Ectodermal cell (in vitro differentiated cells): ENCODE measurements at regions not wholly inside any gene's neighbourhood (a gene's known extent, or its start where the extent isn't known, plus 50 kb on each side); places are given as distances from the start of the nearest gene placed in this dataset.

Experiments used
- H3K27ac ChIP-seq: 2 replicates; pipeline ENCODE4 v1.7.0; 2013; ENCODE audit warnings: mild to moderate bottlenecking, low read depth, low read length; ENCODE audit not compliant: insufficient read depth, poor library complexity, severe bottlenecking
- H3K27me3 ChIP-seq: 2 replicates; pipeline ENCODE4 v1.7.0; 2013; ENCODE audit warnings: mild to moderate bottlenecking, low read length; ENCODE audit not compliant: insufficient read depth, control insufficient read depth, poor library complexity, severe bottlenecking
- H3K36me3 ChIP-seq: one replicate; pipeline ENCODE4 v1.7.0; 2013; ENCODE audit warnings: low read length; ENCODE audit not compliant: control insufficient read depth, insufficient read depth
- H3K4me1 ChIP-seq: one replicate; pipeline ENCODE4 v1.7.0; 2013; ENCODE audit warnings: low read length; ENCODE audit not compliant: control insufficient read depth, insufficient read depth
- H3K4me3 ChIP-seq: 2 replicates; pipeline ENCODE4 v1.7.0; 2013; ENCODE audit warnings: low read depth, low read length, control low read depth; ENCODE audit not compliant: insufficient read depth
- H3K9me3 ChIP-seq: 2 replicates; pipeline ENCODE4 v1.7.0; 2013; ENCODE audit warnings: mild to moderate bottlenecking, low read length, moderate library complexity; ENCODE audit not compliant: control insufficient read depth
- WGBS, 2 experiments: methylation state at CpG; one replicate each; pipeline ENCODE4 v1.1.7; 2013; ENCODE audit warnings: missing lambda C conversion rate in 2 of 2; 5-methylcytosine and 5-hydroxymethylcytosine counted together

DNA sequence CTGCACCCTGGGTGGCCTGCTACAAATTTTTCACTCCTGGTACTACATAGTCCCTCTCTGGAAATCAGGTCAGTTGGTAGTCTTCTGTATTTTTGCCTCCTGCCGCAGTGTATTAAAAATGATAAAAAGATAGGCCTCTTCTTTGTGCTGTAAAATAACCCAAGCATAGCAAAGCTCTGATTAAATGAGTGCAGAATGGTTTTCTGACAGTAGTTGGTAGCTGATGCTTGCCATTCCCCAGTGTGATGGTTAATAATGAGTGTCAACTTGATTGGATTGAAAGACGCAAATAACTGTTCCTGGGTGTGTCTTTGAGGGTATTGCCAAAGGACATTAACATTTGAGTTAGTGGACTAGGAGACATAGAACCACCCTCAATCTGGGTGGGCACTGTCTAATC lies 264.4 kb upstream of the ZNF717 start:
- WGBS, 2 experiments = 94 to 97% methylated on average over 2 of the region's 2 CpGs

DNA sequence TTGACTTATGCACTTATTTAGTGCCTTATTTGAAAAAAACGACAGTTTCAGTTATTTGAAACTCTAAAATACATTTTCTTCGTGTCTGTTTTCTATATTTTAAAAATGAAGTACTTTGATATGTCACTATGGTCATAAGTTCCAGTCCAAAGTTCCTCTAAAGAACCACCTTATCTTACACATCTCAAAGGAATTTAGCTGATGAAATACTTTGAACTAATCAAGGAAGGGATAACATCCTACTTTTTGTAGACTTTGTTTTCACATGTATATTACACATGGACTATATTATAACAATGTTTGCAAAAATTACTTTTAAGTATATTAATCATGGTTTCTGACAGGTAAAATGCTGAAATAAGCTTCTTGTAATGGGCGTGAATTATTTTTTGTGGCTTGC lies 265.8 kb upstream of the ZNF717 start:
- H3K27ac ChIP-seq = no peak overlapping the region
- H3K4me3 ChIP-seq = no peak overlapping the region
- no peaks in the 10 kb centered on the region for H3K36me3 ChIP-seq
- no peaks in the 10 kb centered on the region for H3K4me1 ChIP-seq
- 94% methylated on average over 2 of the region's 3 CpGs; no CpG with 5 or more reads in 1 of the 2 experiments for WGBS, 2 experiments
- H3K9me3 ChIP-seq = no peaks in the 10 kb centered on the region
- no peaks in the 10 kb centered on the region for H3K27me3 ChIP-seq

More for the DNA sequence above, 264.4 kb upstream of the ZNF717 start:
- Histone ChIP-seq H3K4me3 (no peak overlapping the region), H3K36me3 (no peaks in the 10 kb centered on the region), H3K27me3 (no peaks in the 10 kb centered on the region), H3K9me3 (no peaks in the 10 kb centered on the region), H3K27ac (no peak overlapping the region), H3K4me1 (no peaks in the 10 kb centered on the region)

GRCh38 chr3:76054404-76054803 lies 269.1 kb upstream of the ZNF717 start:
- H3K4me3 ChIP-seq = no peak overlapping the region
- H3K4me1 ChIP-seq = no peaks in the 10 kb centered on the region
- H3K9me3 ChIP-seq = no peaks in the 10 kb centered on the region
- no peaks in the 10 kb centered on the region for H3K36me3 ChIP-seq
- no peaks in the 10 kb centered on the region for H3K27me3 ChIP-seq
- no peak overlapping the region for H3K27ac ChIP-seq
- 78 to 82% methylated on average over 1 of the region's 1 CpG for WGBS, 2 experiments

GRCh38 chr3:76061654-76062053 lies 276.3 kb upstream of the ZNF717 start:
- Histone ChIP-seq H3K36me3 (no peaks in the 10 kb centered on the region), H3K4me3 (no peak overlapping the region), H3K9me3 (no peaks in the 10 kb centered on the region), H3K27me3 (no peaks in the 10 kb centered on the region), H3K27ac (no peak overlapping the region), H3K4me1 (no peaks in the 10 kb centered on the region)
- 78 to 87% methylated on average over 3 of the region's 3 CpGs for WGBS, 2 experiments

- Histone ChIP-seq H3K9me3 (no peaks in the 10 kb centered on the region), H3K36me3 (no peaks in the 10 kb centered on the region), H3K27ac (no peak overlapping the region), H3K4me3 (no peak overlapping the region), H3K27me3 (no peaks in the 10 kb centered on the region), H3K4me1 (no peaks in the 10 kb centered on the region)
- 81 to 87% methylated on average over 3 of the region's 3 CpGs for WGBS, 2 experiments
Observed at GRCh38 chr3:76063019-76063418, 277.7 kb upstream of the ZNF717 start.

DNA sequence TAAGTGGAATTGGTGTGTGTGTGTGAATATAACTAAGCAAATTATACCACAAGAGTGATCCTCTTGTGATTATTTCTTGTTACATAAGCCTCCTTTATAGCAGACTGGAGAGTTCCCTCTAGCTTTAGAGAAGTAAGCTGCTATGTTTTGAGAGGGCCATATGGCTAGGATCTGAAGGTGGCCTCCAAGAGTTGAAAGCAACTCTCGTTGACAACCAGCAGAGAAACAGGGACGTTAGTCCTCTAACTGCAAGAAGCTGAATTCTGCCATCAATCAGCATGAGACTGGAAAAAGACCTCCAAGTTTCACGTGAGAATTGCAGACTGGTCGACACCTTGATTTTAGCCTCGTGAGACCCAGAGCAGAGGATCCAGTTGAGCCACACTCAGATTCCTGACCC lies 278.5 kb upstream of the ZNF717 start:
- H3K4me1 ChIP-seq = no peaks in the 10 kb centered on the region
- 93% methylated on average over 5 of the region's 5 CpGs for WGBS, 2 experiments

GRCh38 chr3:76065964-76066363 lies 280.6 kb upstream of the ZNF717 start:
- H3K36me3 ChIP-seq = no peaks in the 10 kb centered on the region
- H3K4me1 ChIP-seq = no peaks in the 10 kb centered on the region
- no peak overlapping the region for H3K4me3 ChIP-seq
- H3K27me3 ChIP-seq = no peaks in the 10 kb centered on the region
- no peaks in the 10 kb centered on the region for H3K9me3 ChIP-seq
- no peak overlapping the region for H3K27ac ChIP-seq

More for the DNA sequence above, 278.5 kb upstream of the ZNF717 start:
- H3K36me3 ChIP-seq = no peaks in the 10 kb centered on the region
- no peak overlapping the region for H3K4me3 ChIP-seq
- no peaks in the 10 kb centered on the region for H3K27me3 ChIP-seq
- no peak overlapping the region for H3K27ac ChIP-seq
- H3K9me3 ChIP-seq = no peaks in the 10 kb centered on the region

GRCh38 chr3:76078101-76078500 lies 292.8 kb upstream of the ZNF717 start:
- H3K4me3 ChIP-seq = no peak overlapping the region
- H3K36me3 ChIP-seq = no peaks in the 10 kb centered on the region
- no peak overlapping the region for H3K27ac ChIP-seq
- 86% methylated on average over 1 of the region's 2 CpGs; no CpG with 5 or more reads in 1 of the 2 experiments for WGBS, 2 experiments
- no peaks in the 10 kb centered on the region for H3K4me1 ChIP-seq
- H3K27me3 ChIP-seq = no peaks in the 10 kb centered on the region
- no peaks in the 10 kb centered on the region for H3K9me3 ChIP-seq

- 95 to 100% methylated on average over 2 of the region's 3 CpGs for WGBS, 2 experiments
Observed at GRCh38 chr3:76083992-76084391, 298.6 kb upstream of the ZNF717 start.

DNA sequence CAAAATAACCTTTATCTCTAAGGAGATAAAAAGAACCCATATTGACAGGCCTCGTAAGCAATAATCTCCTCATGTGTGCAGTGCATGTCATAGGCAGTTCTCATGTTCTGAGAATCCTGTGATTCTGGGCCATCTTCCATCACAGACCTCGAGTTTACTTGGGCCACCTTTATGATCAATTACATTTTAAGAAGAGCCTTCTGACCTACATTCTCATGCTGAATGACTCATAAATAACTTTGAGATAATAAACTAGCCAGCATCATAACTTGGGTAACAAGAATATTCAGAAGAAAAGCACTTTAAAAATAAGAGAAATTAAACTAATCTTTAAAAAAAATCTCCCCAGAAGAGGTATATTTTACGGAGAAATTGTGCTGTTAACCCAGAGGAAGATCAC lies 310.7 kb upstream of the ZNF717 start:
- Histone ChIP-seq H3K27me3 (no peaks in the 10 kb centered on the region), H3K9me3 (no peaks in the 10 kb centered on the region), H3K4me3 (no peak overlapping the region), H3K4me1 (no peaks in the 10 kb centered on the region), H3K27ac (no peak overlapping the region), H3K36me3 (no peaks in the 10 kb centered on the region)
- WGBS, 2 experiments = 94 to 96% methylated on average over 2 to 3 of the region's 3 CpGs

More at GRCh38 chr3:76083992-76084391, 298.6 kb upstream of the ZNF717 start:
- H3K27ac ChIP-seq = no peak overlapping the region
- H3K36me3 ChIP-seq = no peaks in the 10 kb centered on the region
- no peaks in the 10 kb centered on the region for H3K9me3 ChIP-seq
- H3K4me3 ChIP-seq = no peak overlapping the region
- H3K4me1 ChIP-seq = no peaks in the 10 kb centered on the region
- no peaks in the 10 kb centered on the region for H3K27me3 ChIP-seq
